OCI-LY3 (cell line): ENCODE measurements at regions not wholly inside any gene's neighbourhood (a gene's known extent, or its start where the extent isn't known, plus 50 kb on each side); places are given as distances from the start of the nearest gene placed in this dataset.
"Not testable (repeated sequence)": the region's sequence is repeated elsewhere in the genome, so short reads cannot be mapped to it uniquely, and the experiment has no call there.

Experiments used
- H2AFZ ChIP-seq: fragments of 200-600, 300-600 bp; shearing (Covaris generic); 2 replicates; pipeline ENCODE4 v1.6.0; 2014; ENCODE audit warnings: antibody characterized with exemption, low read depth, low read length
- H3K27ac ChIP-seq: fragments of 200-600, 300-600 bp; sonication (generic); 2 replicates; pipeline ENCODE4 v1.5.1; 2014; ENCODE audit warnings: mild to moderate bottlenecking, low read length, moderate library complexity, mixed read lengths
- H3K27me3 ChIP-seq: fragments of 200-600, 300-600 bp; sonication (generic); 2 replicates; pipeline ENCODE4 v1.6.1; 2014; ENCODE audit warnings: low read depth, low read length, mixed read lengths
- H3K36me3 ChIP-seq: fragments of 200-600, 300-600 bp; sonication (generic); replicated peaks from 2 replicates; pipeline ENCODE3; 2014; ENCODE audit warnings: low read depth, low read length, mixed read lengths
- H3K4me1 ChIP-seq: fragments of 300-600, 200-600 bp; sonication (generic); 2 replicates; pipeline ENCODE4 v1.6.1; 2014; ENCODE audit warnings: low read length, mixed read lengths
- H3K4me2 ChIP-seq: fragments of 200-600, 300-600 bp; sonication (generic); 2 replicates; pipeline ENCODE4 v1.6.1; 2014; ENCODE audit warnings: low read length, mixed read lengths
- H3K4me3 ChIP-seq: fragments of 300-600, 200-600 bp; sonication (generic); 2 replicates; pipeline ENCODE4 v1.5.1; 2014; ENCODE audit warnings: antibody characterized with exemption, mild to moderate bottlenecking, low read length, moderate library complexity
- H3K79me2 ChIP-seq: fragments of 300-600, 200-600 bp; shearing (Covaris generic); 2 replicates; pipeline ENCODE4 v1.6.1; 2014; ENCODE audit warnings: mild to moderate bottlenecking, low read length, mixed read lengths
- H3K9ac ChIP-seq: fragments of 300-600, 200-600 bp; shearing (Covaris generic); 2 replicates; pipeline ENCODE4 v1.6.0; 2014; ENCODE audit warnings: mild to moderate bottlenecking, low read length, moderate library complexity
- H3K9me3 ChIP-seq: fragments of 200-600, 300-600 bp; shearing (Covaris generic); 2 replicates; pipeline ENCODE4 v1.6.1; 2014; ENCODE audit warnings: low read length, mixed read lengths; ENCODE audit not compliant: insufficient read depth
- H4K20me1 ChIP-seq: fragments of 200-600, 300-600 bp; sonication (generic); 2 replicates; pipeline ENCODE4 v1.6.1; 2016; ENCODE audit warnings: low read length, mixed read lengths; ENCODE audit not compliant: insufficient read depth
- EZH2phosphoT487 ChIP-seq: fragments of 200-600 bp; shearing (Covaris generic); IDR thresholded peaks from 2 replicates; pipeline ENCODE4 v1.6.1; 2018; ENCODE audit warnings: antibody characterized with exemption, mixed run types, low read depth
- TF ChIP-seq, protein P1 (sequence below): fragments of 200-600, 300-600 bp; sonication (generic); IDR thresholded peaks from 2 replicates; pipeline ENCODE4 v1.5.1; 2014; ENCODE audit warnings: antibody characterized with exemption, low read length, low read depth

DNA sequence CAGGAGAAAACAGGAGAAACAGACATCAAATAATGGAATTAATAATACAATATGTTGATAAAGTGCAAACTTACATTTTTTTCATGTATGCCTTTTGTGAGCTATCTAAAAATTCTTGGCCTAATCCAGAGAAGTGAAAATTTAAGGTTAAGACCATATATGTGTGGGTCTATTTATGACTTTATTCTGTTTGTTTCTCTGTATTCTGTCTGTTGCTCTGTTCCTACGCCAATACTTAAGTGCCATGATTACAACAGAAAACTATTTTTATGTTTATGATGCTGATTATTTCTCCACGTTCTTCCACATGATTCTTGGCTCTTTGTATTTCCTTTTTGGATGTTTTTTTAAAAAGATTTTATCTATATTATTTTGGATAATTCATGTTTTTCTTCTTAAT, 109.6 kb upstream of the MAP3K4 start:
- Histone ChIP-seq H3K4me2 (no peak overlapping the region), H3K9ac (no peak overlapping the region), H3K4me1 (no peaks in the 10 kb centered on the region), H3K9me3 (no peaks in the 10 kb centered on the region), H3K27me3 (no peaks in the 10 kb centered on the region), H3K27ac (no peak overlapping the region), H4K20me1 (no peaks in the 10 kb centered on the region), H2AFZ (no peak overlapping the region), H3K79me2 (no peaks in the 10 kb centered on the region), H3K4me3 (no peak overlapping the region), H3K36me3 (no peaks in the 10 kb centered on the region)
- TF ChIP-seq, protein P1, sequence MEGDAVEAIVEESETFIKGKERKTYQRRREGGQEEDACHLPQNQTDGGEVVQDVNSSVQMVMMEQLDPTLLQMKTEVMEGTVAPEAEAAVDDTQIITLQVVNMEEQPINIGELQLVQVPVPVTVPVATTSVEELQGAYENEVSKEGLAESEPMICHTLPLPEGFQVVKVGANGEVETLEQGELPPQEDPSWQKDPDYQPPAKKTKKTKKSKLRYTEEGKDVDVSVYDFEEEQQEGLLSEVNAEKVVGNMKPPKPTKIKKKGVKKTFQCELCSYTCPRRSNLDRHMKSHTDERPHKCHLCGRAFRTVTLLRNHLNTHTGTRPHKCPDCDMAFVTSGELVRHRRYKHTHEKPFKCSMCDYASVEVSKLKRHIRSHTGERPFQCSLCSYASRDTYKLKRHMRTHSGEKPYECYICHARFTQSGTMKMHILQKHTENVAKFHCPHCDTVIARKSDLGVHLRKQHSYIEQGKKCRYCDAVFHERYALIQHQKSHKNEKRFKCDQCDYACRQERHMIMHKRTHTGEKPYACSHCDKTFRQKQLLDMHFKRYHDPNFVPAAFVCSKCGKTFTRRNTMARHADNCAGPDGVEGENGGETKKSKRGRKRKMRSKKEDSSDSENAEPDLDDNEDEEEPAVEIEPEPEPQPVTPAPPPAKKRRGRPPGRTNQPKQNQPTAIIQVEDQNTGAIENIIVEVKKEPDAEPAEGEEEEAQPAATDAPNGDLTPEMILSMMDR: no peak
- no peak for TF ChIP-seq EZH2phosphoT487

DNA sequence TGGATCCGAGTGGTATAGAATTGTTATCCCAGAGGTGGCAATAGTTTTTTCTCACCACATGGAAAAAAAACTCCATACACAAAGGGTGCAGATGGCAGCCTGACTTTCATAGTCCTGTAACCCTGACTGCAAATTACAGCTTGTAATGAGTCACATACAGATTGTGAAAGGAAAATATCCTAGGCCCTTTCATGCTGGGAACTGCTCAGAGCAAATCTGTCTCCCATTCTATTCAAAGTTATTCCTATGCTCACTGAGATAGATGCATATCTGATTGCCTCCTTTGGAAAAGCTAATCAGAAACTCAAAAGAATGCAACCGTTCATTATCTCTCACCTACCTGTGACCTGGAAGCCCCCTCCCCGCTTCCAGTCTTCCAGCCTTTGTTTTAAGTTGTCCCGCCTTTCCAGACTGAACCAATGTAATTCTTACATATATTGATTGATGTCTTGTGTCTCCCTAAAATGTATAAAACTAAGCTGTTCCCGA, 108.7 kb upstream of the MAP3K4 start:
- H3K4me2 ChIP-seq: no peak overlapping the region
- TF ChIP-seq, protein P1: no peak
- TF ChIP-seq EZH2phosphoT487: no peak
- no peaks in the 10 kb centered on the region for H4K20me1 ChIP-seq
- H3K27me3 ChIP-seq: no peaks in the 10 kb centered on the region
- H3K4me3 ChIP-seq: no peak overlapping the region
- H2AFZ ChIP-seq: no peak overlapping the region
- H3K9ac ChIP-seq: no peak overlapping the region
- no peaks in the 10 kb centered on the region for H3K79me2 ChIP-seq
- no peaks in the 10 kb centered on the region for H3K36me3 ChIP-seq
- H3K27ac ChIP-seq: no peak overlapping the region
- no peaks in the 10 kb centered on the region for H3K9me3 ChIP-seq
- no peaks in the 10 kb centered on the region for H3K4me1 ChIP-seq

DNA sequence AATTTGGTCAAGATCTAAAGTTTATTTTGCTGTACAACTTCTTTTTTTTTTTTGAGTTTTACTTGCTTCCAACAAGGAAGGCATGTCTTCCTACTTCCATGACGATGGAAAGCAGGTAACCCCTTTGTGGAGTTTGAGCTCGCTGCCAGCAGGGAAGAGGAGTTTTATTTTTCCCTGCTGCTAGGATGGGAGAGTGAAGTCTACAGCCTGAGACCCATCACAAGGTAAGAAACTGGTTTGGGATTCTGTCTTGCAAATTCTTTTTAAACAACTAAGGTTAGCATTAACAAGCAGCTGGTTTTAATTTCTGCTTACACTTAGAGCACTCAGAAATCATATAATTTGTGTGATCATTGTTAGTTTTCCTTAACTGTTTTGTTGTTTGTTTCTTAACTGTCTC, 108.0 kb upstream of the MAP3K4 start:
- no peaks in the 10 kb centered on the region for H4K20me1 ChIP-seq
- no peak overlapping the region for H3K27ac ChIP-seq
- no peaks in the 10 kb centered on the region for H3K27me3 ChIP-seq
- H3K36me3 ChIP-seq: no peaks in the 10 kb centered on the region
- H3K4me3 ChIP-seq: no peak overlapping the region
- no peak overlapping the region for H2AFZ ChIP-seq
- H3K4me1 ChIP-seq: no peaks in the 10 kb centered on the region
- no peaks in the 10 kb centered on the region for H3K9me3 ChIP-seq
- H3K9ac ChIP-seq: no peak overlapping the region
- H3K79me2 ChIP-seq: no peaks in the 10 kb centered on the region
- no peak overlapping the region for H3K4me2 ChIP-seq
- no peak for TF ChIP-seq EZH2phosphoT487
- TF ChIP-seq, protein P1: no peak

DNA sequence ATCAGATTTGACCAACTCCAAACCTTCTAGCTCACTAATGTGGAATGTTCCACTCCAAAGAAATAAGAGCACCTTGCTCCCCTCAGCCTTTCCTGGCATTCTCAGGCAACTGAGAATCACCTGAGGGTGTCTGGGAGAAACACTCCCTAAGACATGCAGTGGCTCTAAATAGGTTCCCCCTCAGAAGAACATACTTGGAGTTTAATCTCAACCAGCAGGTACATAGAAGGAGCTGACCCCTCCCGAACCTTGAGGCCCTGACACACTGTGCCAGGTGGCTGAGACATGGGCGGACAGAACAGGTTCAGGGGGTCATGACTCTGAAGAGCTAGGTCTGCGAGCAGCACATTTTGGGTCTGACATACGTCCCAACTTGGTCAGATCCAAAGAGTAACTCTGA, 107.6 kb upstream of the MAP3K4 start:
- Histone ChIP-seq H3K9me3 (no peaks in the 10 kb centered on the region), H3K36me3 (no peaks in the 10 kb centered on the region), H2AFZ (no peak overlapping the region), H3K27me3 (no peaks in the 10 kb centered on the region), H3K4me2 (no peak overlapping the region), H3K4me1 (no peaks in the 10 kb centered on the region), H3K4me3 (no peak overlapping the region), H3K79me2 (no peaks in the 10 kb centered on the region), H3K9ac (no peak overlapping the region), H3K27ac (no peak overlapping the region), H4K20me1 (no peaks in the 10 kb centered on the region)
- no peak for TF ChIP-seq EZH2phosphoT487
- TF ChIP-seq, protein P1: no peak

DNA sequence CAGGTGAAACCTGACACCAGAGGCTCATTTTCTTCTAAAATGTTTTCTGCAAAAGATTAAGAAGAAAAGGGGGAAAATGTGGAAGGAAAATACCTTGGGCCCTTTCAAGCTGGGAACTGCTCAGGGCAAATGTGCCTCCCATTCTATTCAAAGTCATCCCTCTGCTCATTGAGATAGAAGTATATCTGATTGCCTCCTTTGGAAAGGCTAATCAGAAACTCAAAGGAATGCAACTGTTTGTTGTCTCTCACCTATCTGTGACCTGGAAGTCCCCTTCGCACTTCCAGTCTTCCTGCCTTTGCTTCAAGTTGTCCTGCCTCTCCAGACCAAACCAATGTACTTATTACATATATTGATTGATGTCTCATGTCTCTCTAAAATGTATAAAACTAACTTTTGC, 102.4 kb upstream of the MAP3K4 start:
- not testable (repeated sequence) for H3K4me3 ChIP-seq, H3K27me3 ChIP-seq, H4K20me1 ChIP-seq, H3K4me1 ChIP-seq, H3K9me3 ChIP-seq, H3K4me2 ChIP-seq, H3K9ac ChIP-seq, H3K36me3 ChIP-seq, H3K79me2 ChIP-seq, H2AFZ ChIP-seq, H3K27ac ChIP-seq
